ENCODE measurements at regions not wholly inside any gene's neighbourhood (a gene's known extent, or its start where the extent isn't known, plus 50 kb on each side); places are given as distances from the start of the nearest gene placed in this dataset.

- TF ChIP-seq, protein P1, sequence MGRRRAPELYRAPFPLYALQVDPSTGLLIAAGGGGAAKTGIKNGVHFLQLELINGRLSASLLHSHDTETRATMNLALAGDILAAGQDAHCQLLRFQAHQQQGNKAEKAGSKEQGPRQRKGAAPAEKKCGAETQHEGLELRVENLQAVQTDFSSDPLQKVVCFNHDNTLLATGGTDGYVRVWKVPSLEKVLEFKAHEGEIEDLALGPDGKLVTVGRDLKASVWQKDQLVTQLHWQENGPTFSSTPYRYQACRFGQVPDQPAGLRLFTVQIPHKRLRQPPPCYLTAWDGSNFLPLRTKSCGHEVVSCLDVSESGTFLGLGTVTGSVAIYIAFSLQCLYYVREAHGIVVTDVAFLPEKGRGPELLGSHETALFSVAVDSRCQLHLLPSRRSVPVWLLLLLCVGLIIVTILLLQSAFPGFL (CRISPR knock-in tag; IDR thresholded peaks at IDR 0.05; ENCODE audit: borderline replicate concordance): no peak
- no peak for TF ChIP-seq ZMAT4 (CRISPR knock-in tag; IDR thresholded peaks at IDR 0.05)
Observed at GRCh38 chr3:150333477-150333876, 74.6 kb upstream of the TSC22D2 start (continued).

DNA sequence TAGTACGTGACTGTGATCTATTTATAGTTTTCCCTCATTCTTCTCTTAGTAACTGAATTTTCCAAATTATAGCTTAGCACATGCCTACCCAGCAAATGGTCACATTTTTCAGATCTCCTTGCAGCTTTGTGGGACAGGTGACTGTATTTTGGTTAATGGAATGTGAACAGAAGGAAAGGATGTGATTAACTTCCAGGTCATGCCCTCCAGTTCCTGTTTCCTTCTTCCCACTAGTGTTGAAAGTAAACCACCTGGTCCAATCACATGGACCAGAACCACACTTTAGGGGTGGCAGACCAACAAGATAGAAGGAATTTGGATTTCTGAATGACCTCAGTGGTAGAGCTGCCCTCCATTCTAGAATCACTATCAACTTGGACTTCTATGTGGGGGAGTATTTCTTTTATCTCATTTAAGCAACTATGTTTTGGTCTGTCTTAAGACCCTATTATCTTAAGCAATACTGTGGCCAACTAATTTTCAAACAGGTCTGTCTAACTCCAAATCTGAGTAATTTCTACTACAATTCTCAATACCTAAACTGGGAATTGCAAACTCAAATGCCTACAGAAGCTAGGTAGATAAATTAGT lies 76.0 kb upstream of the TSC22D2 start:
- Mint-ChIP-seq H3K4me1 (peaks cover 40% of the 10 kb centered on the region), H3K27ac (no peak overlapping the region), H3K36me3 (0 out of 2 replicates have a peak, but pooled peaks cover 3% of the 10 kb centered on the region), H3K4me3 (no peak overlapping the region), H3K9me3 (peaks cover 4% of the 10 kb centered on the region; the same call in 1 of the 2 replicates), H3K27me3 (ENCODE audit: low read depth) (0 out of 2 replicates have a peak, but pooled peaks cover 4% of the 10 kb centered on the region)
- DNase-seq (ENCODE audit: low spot score): no peak
- no peak for ATAC-seq
- TF ChIP-seq TEAD4 (CRISPR knock-in tag; IDR thresholded peaks at IDR 0.05) (no peak), ZSCAN18 (CRISPR knock-in tag; IDR thresholded peaks at IDR 0.05) (no peak), FOXP1 (CRISPR knock-in tag; IDR thresholded peaks at IDR 0.05; ENCODE audit: borderline replicate concordance) (no peak), JUN (CRISPR knock-in tag; IDR thresholded peaks at IDR 0.05) (no peak), NFATC4 (CRISPR knock-in tag; IDR thresholded peaks at IDR 0.05) (no peak), FOXP4 (CRISPR knock-in tag; IDR thresholded peaks at IDR 0.05) (no peak), ZNF219 (CRISPR knock-in tag; IDR thresholded peaks at IDR 0.05; ENCODE audit: borderline replicate concordance) (no peak), MLX (CRISPR knock-in tag; IDR thresholded peaks at IDR 0.05) (no peak), STAT6 (CRISPR knock-in tag; conservative IDR thresholded peaks at IDR 0.05; ENCODE audit: low read depth) (no peak), TEAD1 (CRISPR knock-in tag; IDR thresholded peaks at IDR 0.05) (no peak), FOXJ3 (CRISPR knock-in tag; IDR thresholded peaks at IDR 0.05; ENCODE audit: borderline replicate concordance) (no peak)
- TF ChIP-seq, protein P2, sequence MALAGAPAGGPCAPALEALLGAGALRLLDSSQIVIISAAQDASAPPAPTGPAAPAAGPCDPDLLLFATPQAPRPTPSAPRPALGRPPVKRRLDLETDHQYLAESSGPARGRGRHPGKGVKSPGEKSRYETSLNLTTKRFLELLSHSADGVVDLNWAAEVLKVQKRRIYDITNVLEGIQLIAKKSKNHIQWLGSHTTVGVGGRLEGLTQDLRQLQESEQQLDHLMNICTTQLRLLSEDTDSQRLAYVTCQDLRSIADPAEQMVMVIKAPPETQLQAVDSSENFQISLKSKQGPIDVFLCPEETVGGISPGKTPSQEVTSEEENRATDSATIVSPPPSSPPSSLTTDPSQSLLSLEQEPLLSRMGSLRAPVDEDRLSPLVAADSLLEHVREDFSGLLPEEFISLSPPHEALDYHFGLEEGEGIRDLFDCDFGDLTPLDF (CRISPR knock-in tag; IDR thresholded peaks at IDR 0.05): no peak
- TF ChIP-seq, protein P3, sequence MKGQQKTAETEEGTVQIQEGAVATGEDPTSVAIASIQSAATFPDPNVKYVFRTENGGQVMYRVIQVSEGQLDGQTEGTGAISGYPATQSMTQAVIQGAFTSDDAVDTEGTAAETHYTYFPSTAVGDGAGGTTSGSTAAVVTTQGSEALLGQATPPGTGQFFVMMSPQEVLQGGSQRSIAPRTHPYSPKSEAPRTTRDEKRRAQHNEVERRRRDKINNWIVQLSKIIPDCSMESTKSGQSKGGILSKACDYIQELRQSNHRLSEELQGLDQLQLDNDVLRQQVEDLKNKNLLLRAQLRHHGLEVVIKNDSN (CRISPR knock-in tag; IDR thresholded peaks at IDR 0.05): no peak
- TF ChIP-seq, protein P4, sequence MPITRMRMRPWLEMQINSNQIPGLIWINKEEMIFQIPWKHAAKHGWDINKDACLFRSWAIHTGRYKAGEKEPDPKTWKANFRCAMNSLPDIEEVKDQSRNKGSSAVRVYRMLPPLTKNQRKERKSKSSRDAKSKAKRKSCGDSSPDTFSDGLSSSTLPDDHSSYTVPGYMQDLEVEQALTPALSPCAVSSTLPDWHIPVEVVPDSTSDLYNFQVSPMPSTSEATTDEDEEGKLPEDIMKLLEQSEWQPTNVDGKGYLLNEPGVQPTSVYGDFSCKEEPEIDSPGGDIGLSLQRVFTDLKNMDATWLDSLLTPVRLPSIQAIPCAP (CRISPR knock-in tag; IDR thresholded peaks at IDR 0.05): no peak
- ChIA-PET POLR2A (no interaction called here), CTCF (no interaction called here)
